GM18505 (cell line): ENCODE measurements at regions not wholly inside any gene's neighbourhood (a gene's known extent, or its start where the extent isn't known, plus 50 kb on each side); places are given as distances from the start of the nearest gene placed in this dataset.

Experiments
- ATAC-seq: cut with Tn5 transposase; IDR thresholded peaks from one replicate; pipeline ENCODE4 v1.9.1; 2021; ENCODE audit not compliant: unreplicated experiment
- POLR2A ChIP-seq: IDR thresholded peaks from 4 replicates; pipeline ENCODE4 v1.6.1; 2011; ENCODE audit warnings: borderline replicate concordance; ENCODE audit not compliant: insufficient read depth, insufficient read length; ENCODE audit errors: extremely low read depth

GRCh38 chr14:97655169-97655948 is 858.2 kb downstream of the VRK1 start:
- no peak for ATAC-seq
- TF ChIP-seq POLR2A = no peak

GRCh38 chr14:97657609-97658008 is 860.4 kb downstream of the VRK1 start:
- no peak for TF ChIP-seq POLR2A
- no peak for ATAC-seq

- no peak for ATAC-seq
- no peak for TF ChIP-seq POLR2A
Measured at GRCh38 chr14:97687944-97688630, 890.9 kb downstream of the VRK1 start.

GRCh38 chr14:97688631-97689336 is 891.6 kb downstream of the VRK1 start:
- TF ChIP-seq POLR2A = no peak
- no peak for ATAC-seq

- TF ChIP-seq POLR2A = no peak
- no peak for ATAC-seq
Measured at GRCh38 chr14:97692084-97692483, 894.9 kb downstream of the VRK1 start.

GRCh38 chr14:97695456-97695981 is 898.3 kb downstream of the VRK1 start:
- ATAC-seq = no peak
- no peak for TF ChIP-seq POLR2A

- ATAC-seq = no peak
- TF ChIP-seq POLR2A = no peak
Measured at GRCh38 chr14:97697772-97698171, 900.6 kb downstream of the VRK1 start.

- ATAC-seq = no peak
Measured at GRCh38 chr14:97699026-97699425, 901.8 kb downstream of the VRK1 start.

GRCh38 chr14:97703006-97703760 is 906.0 kb downstream of the VRK1 start:
- no peak for TF ChIP-seq POLR2A
- ATAC-seq = no peak

More at GRCh38 chr14:97699026-97699425, 901.8 kb downstream of the VRK1 start:
- TF ChIP-seq POLR2A = no peak

GRCh38 chr14:97704316-97704885 is 907.2 kb downstream of the VRK1 start:
- no peak for TF ChIP-seq POLR2A
- ATAC-seq = no peak

GRCh38 chr14:97705107-97705506 is 907.9 kb downstream of the VRK1 start:
- no peak for ATAC-seq
- TF ChIP-seq POLR2A = no peak

GRCh38 chr14:97705976-97706375 is 908.8 kb downstream of the VRK1 start:
- TF ChIP-seq POLR2A = no peak
- ATAC-seq = no peak

GRCh38 chr14:97706819-97707218 is 909.6 kb downstream of the VRK1 start:
- no peak for ATAC-seq
- TF ChIP-seq POLR2A = no peak

GRCh38 chr14:97707603-97708002 is 910.4 kb downstream of the VRK1 start:
- no peak for TF ChIP-seq POLR2A
- no peak for ATAC-seq
